ENCODE measurements at regions not wholly inside any gene's neighbourhood (a gene's known extent, or its start where the extent isn't known, plus 50 kb on each side); places are given as distances from the start of the nearest gene placed in this dataset.

- H3K36me3 Mint-ChIP-seq (ENCODE audit: insufficient read depth), result no peaks in the 10 kb centered on the region
Observed at GRCh38 chr5:143701493-143701892, 110.5 kb upstream of the HMHB1 start.

GRCh38 chr5:143700994-143701393, 111.0 kb upstream of the HMHB1 start:
- Mint-ChIP-seq H3K4me3 (ENCODE audit: low read depth) (no peak overlapping the region), H3K36me3 (ENCODE audit: insufficient read depth) (no peaks in the 10 kb centered on the region), H3K9me3 (ENCODE audit: low read depth) (no peaks in the 10 kb centered on the region), H3K27me3 (no peaks in the 10 kb centered on the region), H3K27ac (no peak overlapping the region), H3K4me1 (ENCODE audit: low read depth) (peaks cover 6% of the 10 kb centered on the region)
- no peak for DNase-seq (ENCODE audit: low spot score, unreplicated experiment)
- TF ChIP-seq CTCF (IDR thresholded peaks at IDR 0.05; ENCODE audit: unreplicated experiment), result no peak

More at GRCh38 chr5:143701493-143701892, 110.5 kb upstream of the HMHB1 start:
- H3K9me3 Mint-ChIP-seq (ENCODE audit: low read depth), result no peaks in the 10 kb centered on the region
- peaks cover 6% of the 10 kb centered on the region for H3K4me1 Mint-ChIP-seq (ENCODE audit: low read depth)
- no peak overlapping the region for H3K27ac Mint-ChIP-seq
- H3K4me3 Mint-ChIP-seq (ENCODE audit: low read depth), result no peak overlapping the region
- DNase-seq (ENCODE audit: low spot score, unreplicated experiment), result no peak
- no peaks in the 10 kb centered on the region for H3K27me3 Mint-ChIP-seq
- no peak for TF ChIP-seq CTCF (IDR thresholded peaks at IDR 0.05; ENCODE audit: unreplicated experiment)

GRCh38 chr5:143699121-143699520, 112.8 kb upstream of the HMHB1 start:
- no peaks in the 10 kb centered on the region for H3K36me3 Mint-ChIP-seq (ENCODE audit: insufficient read depth)
- no peaks in the 10 kb centered on the region for H3K9me3 Mint-ChIP-seq (ENCODE audit: low read depth)
- peaks cover 9% of the 10 kb centered on the region for H3K4me1 Mint-ChIP-seq (ENCODE audit: low read depth)
- no peaks in the 10 kb centered on the region for H3K27me3 Mint-ChIP-seq
- no peak overlapping the region for H3K27ac Mint-ChIP-seq
- no peak for DNase-seq (ENCODE audit: low spot score, unreplicated experiment)
- no peak overlapping the region for H3K4me3 Mint-ChIP-seq (ENCODE audit: low read depth)
- no peak for TF ChIP-seq CTCF (IDR thresholded peaks at IDR 0.05; ENCODE audit: unreplicated experiment)

GRCh38 chr5:143698574-143698973, 113.4 kb upstream of the HMHB1 start:
- DNase-seq (ENCODE audit: low spot score, unreplicated experiment), result no peak
- TF ChIP-seq CTCF (IDR thresholded peaks at IDR 0.05; ENCODE audit: unreplicated experiment), result no peak
- no peaks in the 10 kb centered on the region for H3K9me3 Mint-ChIP-seq (ENCODE audit: low read depth)
- H3K4me3 Mint-ChIP-seq (ENCODE audit: low read depth), result no peak overlapping the region
- H3K36me3 Mint-ChIP-seq (ENCODE audit: insufficient read depth), result no peaks in the 10 kb centered on the region
- peaks cover 9% of the 10 kb centered on the region for H3K4me1 Mint-ChIP-seq (ENCODE audit: low read depth)
- H3K27ac Mint-ChIP-seq, result no peak overlapping the region
- H3K27me3 Mint-ChIP-seq, result no peaks in the 10 kb centered on the region

GRCh38 chr5:143696921-143697320, 115.0 kb upstream of the HMHB1 start:
- Mint-ChIP-seq H3K36me3 (ENCODE audit: insufficient read depth) (no peaks in the 10 kb centered on the region), H3K9me3 (ENCODE audit: low read depth) (no peaks in the 10 kb centered on the region), H3K4me1 (ENCODE audit: low read depth) (peaks cover 14% of the 10 kb centered on the region), H3K4me3 (ENCODE audit: low read depth) (no peak overlapping the region), H3K27me3 (no peaks in the 10 kb centered on the region), H3K27ac (no peak overlapping the region)
- no peak for DNase-seq (ENCODE audit: low spot score, unreplicated experiment)
- TF ChIP-seq CTCF (IDR thresholded peaks at IDR 0.05; ENCODE audit: unreplicated experiment), result no peak

All from progenitor cell of endocrine pancreas (in vitro differentiated cells).